ENCODE measurements at regions not wholly inside any gene's neighbourhood (a gene's known extent, or its start where the extent isn't known, plus 50 kb on each side); places are given as distances from the start of the nearest gene placed in this dataset.

- TF ChIP-seq CTCF (IDR thresholded peaks at IDR 0.05) (no peak), REST (IDR thresholded peaks at IDR 0.05; ENCODE audit: insufficient read depth in 1 of 2, low read depth in 2 of 2, low read length in 1 of 2) (no peak)
These were observed 1154.0 kb upstream of the FANCL start for GRCh38 chr2:59395119-59395518.
